Breast epithelium (tissue), 4 donors: ENCODE measurements at regions not wholly inside any gene's neighbourhood (a gene's known extent, or its start where the extent isn't known, plus 50 kb on each side); places are given as distances from the start of the nearest gene placed in this dataset.

ENCODE experiments used
- DNase-seq, 2 donors: peaks; one replicate each; pipeline ENCODE4 v3.0.0-alpha.2; 2019; ENCODE audit warnings: low spot score in 2 of 2
- H3K27ac ChIP-seq, 2 donors: fragments of 200-600 bp; sonication (generic) in 1 of 2; one replicate each; pipeline ENCODE4 v1.5.1; 2016 to 2019; ENCODE audit warnings: mild to moderate bottlenecking in 1 of 2
- H3K27me3 ChIP-seq, 2 donors: fragments of 200-600 bp; sonication (generic) in 1 of 2; one replicate each; pipeline versions ENCODE4 v1.5.1 to v1.6.0; 2017 to 2019; ENCODE audit warnings: control low read depth in 1 of 2, mild to moderate bottlenecking in 1 of 2
- H3K36me3 ChIP-seq: fragments of 200-600 bp; one replicate; pipeline ENCODE4 v1.5.1; 2019
- H3K4me1 ChIP-seq, 2 donors: fragments of 200-600 bp; sonication (generic); one replicate each; pipeline ENCODE4 v1.5.1; 2016 to 2019; ENCODE audit warnings: control low read depth in 1 of 2
- H3K4me3 ChIP-seq, 3 donors: fragments of 200-600 bp; sonication (generic); 1 replicate in 2 of 3; 2 replicates in 1 of 3; pipeline ENCODE4 v1.5.1; 2016 to 2019; ENCODE audit warnings: mild to moderate bottlenecking in 3 of 3, moderate library complexity in 2 of 3
- H3K9me3 ChIP-seq, 2 donors: fragments of 200-600 bp; sonication (generic) in 1 of 2; one replicate each; pipeline ENCODE4 v1.5.1; 2016 to 2019; ENCODE audit warnings: control low read depth in 1 of 2
- CTCF ChIP-seq, 3 donors: fragments of 450-650 bp; IDR thresholded peaks; one replicate each; pipeline ENCODE4 v1.5.1; 2016 to 2017; ENCODE audit warnings: antibody characterized with exemption in 3 of 3, mild to moderate bottlenecking in 3 of 3, moderate library complexity in 3 of 3
- POLR2A ChIP-seq: fragments of 450-650 bp; IDR thresholded peaks from one replicate; pipeline ENCODE4 v1.6.1; 2016; ENCODE audit warnings: antibody characterized with exemption, mild to moderate bottlenecking, moderate library complexity
- POLR2AphosphoS5 ChIP-seq, 3 donors: sonication (generic); formaldehyde crosslinking; IDR thresholded peaks; one replicate each; pipeline ENCODE4 v1.6.1; 2017; ENCODE audit warnings: antibody characterized with exemption in 3 of 3
- intact Hi-C: fragments of 100-400 bp; cut with DNase I; formaldehyde crosslinking; loops from one replicate; pipeline ENCODE4 v1.15.1; 2023; ENCODE audit warnings: low total_unique reads

GRCh38 chr5:106730912-106731311 is 939.8 kb downstream of the EFNA5 start:
- H3K4me3 ChIP-seq, result no peak overlapping the region
- H3K27ac ChIP-seq, result no peak overlapping the region
- intact Hi-C loops, result no loop called here
- TF ChIP-seq POLR2AphosphoS5 (IDR thresholded peaks at IDR 0.05) (no peak), CTCF (IDR thresholded peaks at IDR 0.05) (no peak), POLR2A (no peak)
- peaks cover 4 to 36% of the 10 kb centered on the region in 2 donors for H3K9me3 ChIP-seq
- no peaks in the 10 kb centered on the region for H3K36me3 ChIP-seq
- no peak for DNase-seq
- no peaks in the 10 kb centered on the region for H3K4me1 ChIP-seq
- no peaks in the 10 kb centered on the region for H3K27me3 ChIP-seq

DNA sequence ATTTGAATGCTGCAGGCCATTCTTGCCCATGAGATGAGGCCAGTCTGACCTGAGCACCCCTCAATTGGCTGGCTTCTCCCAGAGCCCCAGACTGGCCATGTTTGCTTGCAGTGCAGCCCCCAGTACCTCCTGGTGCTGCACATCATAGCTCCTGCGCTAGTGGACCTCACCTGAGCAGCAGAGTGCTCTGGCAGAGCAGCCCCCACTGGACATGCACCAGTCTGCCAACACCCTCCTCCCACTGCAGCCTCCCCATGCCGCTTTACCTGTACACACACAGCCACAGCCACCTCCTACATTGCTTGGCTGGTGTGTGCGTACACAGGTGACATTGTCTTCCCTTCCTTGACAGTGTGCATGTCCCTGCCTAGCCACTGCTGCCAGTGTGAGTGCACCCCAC is 940.2 kb downstream of the EFNA5 start:
- H3K9me3 ChIP-seq, result peaks cover 4 to 35% of the 10 kb centered on the region in 2 donors
- no peaks in the 10 kb centered on the region for H3K4me1 ChIP-seq
- intact Hi-C loops, result no loop called here
- H3K27me3 ChIP-seq, result no peaks in the 10 kb centered on the region
- no peak overlapping the region for H3K27ac ChIP-seq
- H3K36me3 ChIP-seq, result no peaks in the 10 kb centered on the region
- DNase-seq, result no peak
- no peak for TF ChIP-seq CTCF (IDR thresholded peaks at IDR 0.05)
- TF ChIP-seq POLR2A, result no peak
- TF ChIP-seq POLR2AphosphoS5 (IDR thresholded peaks at IDR 0.05), result no peak
- no peak overlapping the region for H3K4me3 ChIP-seq

GRCh38 chr5:106728208-106728607 is 942.5 kb downstream of the EFNA5 start:
- DNase-seq, result no peak
- Histone ChIP-seq H3K27me3 (no peaks in the 10 kb centered on the region), H3K9me3 (peaks cover 4 to 12% of the 10 kb centered on the region in 2 donors), H3K27ac (no peak overlapping the region), H3K36me3 (no peaks in the 10 kb centered on the region), H3K4me1 (no peaks in the 10 kb centered on the region), H3K4me3 (no peak overlapping the region)
- TF ChIP-seq POLR2AphosphoS5 (IDR thresholded peaks at IDR 0.05) (no peak), CTCF (IDR thresholded peaks at IDR 0.05) (no peak), POLR2A (no peak)
- intact Hi-C loops, result no loop called here

DNA sequence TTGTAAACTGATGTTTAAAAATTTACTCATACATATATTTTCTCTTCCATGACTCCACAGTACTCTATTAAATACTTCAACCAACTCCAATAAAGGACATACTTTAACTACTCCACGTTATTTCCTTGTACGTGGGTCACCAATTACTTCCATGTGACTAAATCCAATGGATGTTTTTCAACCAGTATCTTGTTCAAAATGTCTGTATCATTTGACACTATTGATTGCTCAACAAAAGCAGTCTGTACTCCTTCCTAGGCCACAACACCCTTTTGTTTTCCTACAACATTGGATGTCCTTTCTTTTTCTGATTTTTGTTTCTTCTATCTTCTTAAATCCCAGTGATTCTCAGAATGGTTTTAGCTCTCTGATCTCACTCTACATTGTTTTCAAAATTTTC is 943.7 kb downstream of the EFNA5 start:
- H3K36me3 ChIP-seq, result no peaks in the 10 kb centered on the region
- H3K27me3 ChIP-seq, result no peaks in the 10 kb centered on the region
- H3K9me3 ChIP-seq, result peaks cover 0 to 1% of the 10 kb centered on the region in 2 donors
- intact Hi-C loops, result no loop called here
- H3K4me1 ChIP-seq, result no peaks in the 10 kb centered on the region
- H3K27ac ChIP-seq, result no peak overlapping the region
- no peak for DNase-seq
- TF ChIP-seq CTCF (IDR thresholded peaks at IDR 0.05), result no peak
- TF ChIP-seq POLR2A, result no peak
- H3K4me3 ChIP-seq, result no peak overlapping the region

- no peaks in the 10 kb centered on the region for H3K4me1 ChIP-seq
- H3K36me3 ChIP-seq, result no peaks in the 10 kb centered on the region
- no peaks in the 10 kb centered on the region for H3K9me3 ChIP-seq
- DNase-seq, result no peak
- no peak overlapping the region for H3K4me3 ChIP-seq
- no peaks in the 10 kb centered on the region for H3K27me3 ChIP-seq
- intact Hi-C loops, result no loop called here
- TF ChIP-seq POLR2AphosphoS5 (IDR thresholded peaks at IDR 0.05) (no peak), POLR2A (no peak), CTCF (IDR thresholded peaks at IDR 0.05) (no peak)
- no peak overlapping the region for H3K27ac ChIP-seq
These were observed 950.4 kb downstream of the EFNA5 start for GRCh38 chr5:106720367-106720766.
